ENCODE measurements at regions not wholly inside any gene's neighbourhood (a gene's known extent, or its start where the extent isn't known, plus 50 kb on each side); places are given as distances from the start of the nearest gene placed in this dataset.

DNA sequence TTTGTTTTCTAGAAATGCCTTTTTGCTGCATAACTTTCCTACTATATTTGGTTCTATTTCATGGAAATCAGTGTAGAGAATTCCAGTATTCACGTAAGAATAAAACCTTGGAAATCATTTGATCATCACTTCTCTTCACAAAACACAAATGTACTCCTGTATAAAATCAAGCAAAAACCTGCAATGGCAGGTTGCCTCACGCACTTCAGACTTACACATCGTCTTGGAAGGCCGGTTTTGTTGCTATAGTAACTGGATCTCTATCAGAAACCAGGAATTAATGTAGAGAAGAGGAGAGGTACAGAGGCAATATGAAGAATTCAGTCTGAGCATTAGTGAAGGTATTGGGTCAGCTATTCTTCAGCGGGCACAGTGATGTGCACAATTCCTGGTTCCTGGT, 370.7 kb upstream of the CYRIA start:
- TF ChIP-seq POLR2A (IDR thresholded peaks at IDR 0.05) = no peak
- Histone ChIP-seq H3K27me3 (replicated peaks; ENCODE audit: insufficient read depth) (no peaks in the 10 kb centered on the region), H3K36me3 (no peaks in the 10 kb centered on the region), H3K4me3 (no peak overlapping the region), H3K27ac (no peak overlapping the region), H3K9me3 (no peaks in the 10 kb centered on the region), H3K4me1 (replicated peaks) (no peaks in the 10 kb centered on the region)
- 53% methylated on average over 5 of the region's 5 CpGs for WGBS
- intact Hi-C loops (cut with DNase I) = no loop called here
- no peak for DNase-seq (ENCODE audit: low spot score)

- Histone ChIP-seq H3K27me3 (replicated peaks; ENCODE audit: insufficient read depth) (no peaks in the 10 kb centered on the region), H3K36me3 (no peaks in the 10 kb centered on the region), H3K4me3 (no peak overlapping the region), H3K9me3 (no peaks in the 10 kb centered on the region), H3K4me1 (replicated peaks) (no peaks in the 10 kb centered on the region), H3K27ac (no peak overlapping the region)
- TF ChIP-seq CTCF (IDR thresholded peaks at IDR 0.05) (no peak), POLR2AphosphoS5 (IDR thresholded peaks at IDR 0.05) (no peak), POLR2A (IDR thresholded peaks at IDR 0.05) (no peak)
- no peak for DNase-seq (ENCODE audit: low spot score)
- intact Hi-C loops (cut with DNase I) = no loop called here
- 86% methylated on average over 1 of the region's 1 CpG for WGBS
These were observed 369.4 kb upstream of the CYRIA start for GRCh38 chr2:17035010-17035409.

GRCh38 chr2:17030047-17030446, 364.4 kb upstream of the CYRIA start:
- no peaks in the 10 kb centered on the region for H3K4me1 ChIP-seq (replicated peaks)
- H3K4me3 ChIP-seq = no peak overlapping the region
- H3K27ac ChIP-seq = no peak overlapping the region
- intact Hi-C loops (cut with DNase I) = no loop called here
- no peaks in the 10 kb centered on the region for H3K9me3 ChIP-seq
- WGBS = 42% methylated on average over 2 of the region's 2 CpGs
- no peaks in the 10 kb centered on the region for H3K27me3 ChIP-seq (replicated peaks; ENCODE audit: insufficient read depth)
- DNase-seq (ENCODE audit: low spot score) = no peak
- TF ChIP-seq POLR2AphosphoS5 (IDR thresholded peaks at IDR 0.05) (no peak), CTCF (IDR thresholded peaks at IDR 0.05) (no peak), POLR2A (IDR thresholded peaks at IDR 0.05) (no peak)
- no peaks in the 10 kb centered on the region for H3K36me3 ChIP-seq

GRCh38 chr2:17012297-17012696, 346.7 kb upstream of the CYRIA start:
- intact Hi-C loops (cut with DNase I) = no loop called here
- Histone ChIP-seq H3K36me3 (no peaks in the 10 kb centered on the region), H3K4me3 (no peak overlapping the region), H3K27ac (no peak overlapping the region), H3K27me3 (replicated peaks; ENCODE audit: insufficient read depth) (no peaks in the 10 kb centered on the region), H3K4me1 (replicated peaks) (no peaks in the 10 kb centered on the region), H3K9me3 (no peaks in the 10 kb centered on the region)
- no peak for TF ChIP-seq CTCF (IDR thresholded peaks at IDR 0.05)
- WGBS = 31% methylated on average over 3 of the region's 3 CpGs
- no peak for DNase-seq (ENCODE audit: low spot score)

DNA sequence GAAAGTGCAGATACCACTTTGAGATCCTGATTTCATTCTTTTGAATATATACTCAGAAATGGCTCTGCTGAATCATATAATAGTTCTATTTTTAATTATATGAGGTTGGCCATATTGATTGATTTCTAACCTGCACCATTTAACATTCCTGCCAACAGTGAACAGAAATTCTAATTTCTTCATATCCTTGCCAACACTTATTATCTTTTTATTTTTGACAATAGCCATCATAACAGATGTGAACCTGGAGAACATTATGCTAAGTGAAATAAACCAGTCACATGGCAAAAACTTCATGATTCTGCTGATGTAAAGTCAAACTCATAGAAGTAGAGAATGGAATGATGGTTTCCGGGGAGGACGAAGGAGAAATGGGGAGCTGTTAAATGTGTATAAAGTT, 344.5 kb upstream of the CYRIA start:
- DNase-seq (ENCODE audit: low spot score) = no peak
- H3K4me3 ChIP-seq = no peak overlapping the region
- H3K9me3 ChIP-seq = no peaks in the 10 kb centered on the region
- TF ChIP-seq POLR2A (IDR thresholded peaks at IDR 0.05) (no peak), CTCF (IDR thresholded peaks at IDR 0.05) (no peak), POLR2AphosphoS5 (IDR thresholded peaks at IDR 0.05) (no peak)
- 89% methylated on average over 2 of the region's 2 CpGs for WGBS
- no peaks in the 10 kb centered on the region for H3K27me3 ChIP-seq (replicated peaks; ENCODE audit: insufficient read depth)
- H3K36me3 ChIP-seq = no peaks in the 10 kb centered on the region
- intact Hi-C loops (cut with DNase I) = no loop called here
- H3K27ac ChIP-seq = no peak overlapping the region
- no peaks in the 10 kb centered on the region for H3K4me1 ChIP-seq (replicated peaks)

DNA sequence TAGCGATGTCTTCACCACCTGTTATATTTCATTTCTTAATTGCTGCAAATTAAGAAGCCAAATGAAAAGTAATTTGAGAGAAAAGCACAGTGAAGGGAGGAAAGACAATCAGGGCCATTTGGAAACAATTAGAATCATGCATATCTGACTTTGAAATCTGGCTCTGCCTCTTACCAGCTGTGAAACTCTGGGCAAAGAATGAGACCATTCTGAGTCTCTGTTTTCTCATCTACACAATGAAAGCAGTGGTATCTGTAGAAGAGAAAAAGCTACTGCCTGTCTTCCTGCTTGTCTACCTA, 334.5 kb upstream of the CYRIA start:
- DNase-seq (ENCODE audit: low spot score) = no peak
- no peaks in the 10 kb centered on the region for H3K9me3 ChIP-seq
- no peak overlapping the region for H3K4me3 ChIP-seq
- TF ChIP-seq POLR2A (IDR thresholded peaks at IDR 0.05) = no peak
- no peak for TF ChIP-seq CTCF (IDR thresholded peaks at IDR 0.05)
- TF ChIP-seq POLR2AphosphoS5 (IDR thresholded peaks at IDR 0.05) = no peak
- no peaks in the 10 kb centered on the region for H3K4me1 ChIP-seq (replicated peaks)
- no peaks in the 10 kb centered on the region for H3K27me3 ChIP-seq (replicated peaks; ENCODE audit: insufficient read depth)
- H3K36me3 ChIP-seq = no peaks in the 10 kb centered on the region
- intact Hi-C loops (cut with DNase I) = no loop called here
- WGBS = 56% methylated on average over 1 of the region's 1 CpG
- no peak overlapping the region for H3K27ac ChIP-seq

Data from prostate gland (tissue), 2 donors.